ENCODE measurements at regions not wholly inside any gene's neighbourhood (a gene's known extent, or its start where the extent isn't known, plus 50 kb on each side); places are given as distances from the start of the nearest gene placed in this dataset.

- no peak for DNase-seq
Observed at GRCh38 chr18:22678486-22678885, 254.6 kb upstream of the RBBP8 start.

- no peak for DNase-seq
Observed at GRCh38 chr18:22680944-22681343, 252.2 kb upstream of the RBBP8 start.

- DNase-seq: no peak
Observed at GRCh38 chr18:22681908-22682307, 251.2 kb upstream of the RBBP8 start.

GRCh38 chr18:22682720-22683119 lies 250.4 kb upstream of the RBBP8 start:
- no peak for DNase-seq

GRCh38 chr18:22683196-22683676 lies 249.9 kb upstream of the RBBP8 start:
- no peak for DNase-seq

GRCh38 chr18:22683786-22684185 lies 249.3 kb upstream of the RBBP8 start:
- no peak for DNase-seq

GRCh38 chr18:22684268-22684667 lies 248.9 kb upstream of the RBBP8 start:
- DNase-seq: no peak

- no peak for DNase-seq
Observed at GRCh38 chr18:22685788-22686187, 247.3 kb upstream of the RBBP8 start.

GRCh38 chr18:22687892-22688680 lies 245.0 kb upstream of the RBBP8 start:
- DNase-seq: no peak

- no peak for DNase-seq
Observed at GRCh38 chr18:22688877-22689496, 244.1 kb upstream of the RBBP8 start.

GRCh38 chr18:22689712-22690111 lies 243.4 kb upstream of the RBBP8 start:
- no peak for DNase-seq

GRCh38 chr18:22690556-22690955 lies 242.6 kb upstream of the RBBP8 start:
- DNase-seq: no peak

GRCh38 chr18:22691946-22692710 lies 241.0 kb upstream of the RBBP8 start:
- DNase-seq: no peak

GRCh38 chr18:22694954-22695353 lies 238.2 kb upstream of the RBBP8 start:
- no peak for DNase-seq

GRCh38 chr18:22695674-22696073 lies 237.5 kb upstream of the RBBP8 start:
- DNase-seq: no peak

GRCh38 chr18:22697561-22697960 lies 235.6 kb upstream of the RBBP8 start:
- no peak for DNase-seq

GRCh38 chr18:22698711-22699110 lies 234.4 kb upstream of the RBBP8 start:
- no peak for DNase-seq

GRCh38 chr18:22699629-22700028 lies 233.5 kb upstream of the RBBP8 start:
- no peak for DNase-seq

GRCh38 chr18:22700920-22701319 lies 232.2 kb upstream of the RBBP8 start:
- DNase-seq: no peak

GRCh38 chr18:22701326-22701725 lies 231.8 kb upstream of the RBBP8 start:
- DNase-seq: no peak

GRCh38 chr18:22701795-22702194 lies 231.3 kb upstream of the RBBP8 start:
- DNase-seq: no peak

- no peak for DNase-seq
Observed at GRCh38 chr18:22702806-22703205, 230.3 kb upstream of the RBBP8 start.

- no peak for DNase-seq
Observed at GRCh38 chr18:22703883-22704585, 229.1 kb upstream of the RBBP8 start.

Data from NCI-H1048 (cell line).